Upper lobe of left lung (tissue), 4 donors: ENCODE measurements at regions not wholly inside any gene's neighbourhood (a gene's known extent, or its start where the extent isn't known, plus 50 kb on each side); places are given as distances from the start of the nearest gene placed in this dataset.

Experiments used
- CTCF ChIP-seq, 6 experiments: fragments of 450-650 bp in 4 of 6; fragments of 200-600 bp in 2 of 6; sonication (generic) in 2 of 6; IDR thresholded peaks; one replicate each; pipeline ENCODE4 v1.5.1; 2016 to 2019; ENCODE audit warnings: antibody characterized with exemption in 6 of 6
- POLR2AphosphoS5 ChIP-seq, 2 donors: sonication (generic); formaldehyde crosslinking; IDR thresholded peaks; one replicate each; pipeline ENCODE4 v1.5.1; 2017; ENCODE audit warnings: antibody characterized with exemption in 2 of 2

GRCh38 chr4:110678517-110679227, 55.8 kb upstream of the PITX2 start:
- TF ChIP-seq CTCF (IDR thresholded peaks at IDR 0.05) (no peak), POLR2AphosphoS5 (IDR thresholded peaks at IDR 0.05) (no peak)
